Fibroblast of villous mesenchyme (primary cell): ENCODE measurements at regions not wholly inside any gene's neighbourhood (a gene's known extent, or its start where the extent isn't known, plus 50 kb on each side); places are given as distances from the start of the nearest gene placed in this dataset.
"Not testable (repeated sequence)": the region's sequence is repeated elsewhere in the genome, so short reads cannot be mapped to it uniquely, and the experiment has no call there.

Experiments used
- DNase-seq: peaks from one replicate; pipeline ENCODE4 v3.0.0-alpha.2; 2010; ENCODE audit warnings: low read depth
- H3K4me3 ChIP-seq: 2 replicates; pipeline ENCODE4 v1.5.1; 2011; ENCODE audit warnings: low read depth, mild to moderate bottlenecking, low read length
- TF ChIP-seq, protein P1 (sequence below): IDR thresholded peaks from 2 replicates; pipeline ENCODE4 v1.5.1; 2012; ENCODE audit warnings: low read depth, mild to moderate bottlenecking, low read length; ENCODE audit not compliant: insufficient read depth

DNA sequence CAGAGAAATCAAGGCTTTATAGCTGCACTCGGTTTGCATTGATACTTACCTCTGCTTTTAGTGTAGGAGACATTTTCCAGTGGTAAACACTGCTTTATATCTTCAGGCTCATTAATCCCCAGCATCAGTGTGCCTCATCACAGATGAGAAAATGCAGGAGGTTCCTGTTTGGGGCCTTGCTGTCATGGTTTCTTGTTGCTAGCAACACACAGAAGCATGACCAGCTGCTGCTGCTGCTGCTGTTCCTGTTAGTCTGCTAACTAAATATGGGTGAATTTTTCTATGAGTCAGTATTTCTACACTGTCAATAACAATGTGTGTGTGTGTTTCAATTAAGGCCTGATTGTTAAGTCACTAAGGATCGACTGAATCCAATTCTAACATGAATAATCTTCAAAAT is 85.8 kb upstream of the RGS1 start:
- TF ChIP-seq, protein P1, sequence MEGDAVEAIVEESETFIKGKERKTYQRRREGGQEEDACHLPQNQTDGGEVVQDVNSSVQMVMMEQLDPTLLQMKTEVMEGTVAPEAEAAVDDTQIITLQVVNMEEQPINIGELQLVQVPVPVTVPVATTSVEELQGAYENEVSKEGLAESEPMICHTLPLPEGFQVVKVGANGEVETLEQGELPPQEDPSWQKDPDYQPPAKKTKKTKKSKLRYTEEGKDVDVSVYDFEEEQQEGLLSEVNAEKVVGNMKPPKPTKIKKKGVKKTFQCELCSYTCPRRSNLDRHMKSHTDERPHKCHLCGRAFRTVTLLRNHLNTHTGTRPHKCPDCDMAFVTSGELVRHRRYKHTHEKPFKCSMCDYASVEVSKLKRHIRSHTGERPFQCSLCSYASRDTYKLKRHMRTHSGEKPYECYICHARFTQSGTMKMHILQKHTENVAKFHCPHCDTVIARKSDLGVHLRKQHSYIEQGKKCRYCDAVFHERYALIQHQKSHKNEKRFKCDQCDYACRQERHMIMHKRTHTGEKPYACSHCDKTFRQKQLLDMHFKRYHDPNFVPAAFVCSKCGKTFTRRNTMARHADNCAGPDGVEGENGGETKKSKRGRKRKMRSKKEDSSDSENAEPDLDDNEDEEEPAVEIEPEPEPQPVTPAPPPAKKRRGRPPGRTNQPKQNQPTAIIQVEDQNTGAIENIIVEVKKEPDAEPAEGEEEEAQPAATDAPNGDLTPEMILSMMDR, result no peak
- peak; percentile 93 for DNase-seq
- H3K4me3 ChIP-seq, result no peak overlapping the region

- TF ChIP-seq, protein P1, result no peak
- DNase-seq, result no peak
- H3K4me3 ChIP-seq, result no peak overlapping the region
These were observed 83.6 kb upstream of the RGS1 start for GRCh38 chr1:192491804-192492554.

DNA sequence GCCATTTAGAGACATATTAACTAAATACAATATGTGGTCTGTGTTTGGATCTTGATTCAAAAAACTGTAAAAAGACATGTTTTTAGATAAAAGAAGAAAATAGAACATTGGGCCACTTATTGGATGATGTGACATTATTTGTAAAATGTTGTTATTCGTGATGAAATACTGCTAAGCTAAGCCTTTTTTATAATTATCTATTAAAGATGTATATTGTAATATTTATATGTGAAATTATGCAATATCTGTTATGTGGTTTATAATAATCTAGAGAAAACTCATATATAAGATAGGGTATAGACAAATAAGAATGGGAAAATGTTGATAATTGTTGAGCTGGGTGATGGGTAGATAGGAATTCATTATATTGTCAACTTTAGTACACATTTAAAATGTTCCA is 82.0 kb upstream of the RGS1 start:
- TF ChIP-seq, protein P1, result no peak
- no peak for DNase-seq
- no peak overlapping the region for H3K4me3 ChIP-seq

GRCh38 chr1:192496369-192497056 is 79.1 kb upstream of the RGS1 start:
- no peak overlapping the region for H3K4me3 ChIP-seq
- DNase-seq, result no peak
- TF ChIP-seq, protein P1, result no peak

DNA sequence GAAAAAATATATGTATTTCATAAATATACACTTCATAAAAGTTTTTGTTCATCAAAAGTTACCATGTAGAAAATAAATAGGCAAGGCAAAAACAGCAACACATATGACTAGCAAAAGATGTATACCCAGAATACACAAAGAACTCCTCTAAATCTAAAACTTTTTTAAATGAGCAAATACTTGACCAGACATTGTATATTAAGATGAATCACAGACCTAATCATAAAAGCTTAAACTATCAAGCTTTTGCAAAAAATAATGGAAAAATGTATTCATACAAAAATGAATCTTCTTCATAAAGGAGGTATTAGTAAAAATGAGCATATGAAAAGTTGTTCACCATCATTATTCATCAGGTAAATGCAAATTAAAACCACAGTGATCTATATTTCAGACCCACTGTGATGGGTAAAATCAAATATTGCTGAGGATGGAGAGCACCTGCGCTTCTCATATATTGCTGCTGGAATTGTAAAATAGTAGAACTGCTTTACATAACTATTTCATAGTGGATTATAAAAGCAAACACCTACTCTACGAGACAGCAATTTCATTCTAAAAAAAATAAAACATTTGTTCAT is 78.3 kb upstream of the RGS1 start:
- TF ChIP-seq, protein P1, result no peak

DNA sequence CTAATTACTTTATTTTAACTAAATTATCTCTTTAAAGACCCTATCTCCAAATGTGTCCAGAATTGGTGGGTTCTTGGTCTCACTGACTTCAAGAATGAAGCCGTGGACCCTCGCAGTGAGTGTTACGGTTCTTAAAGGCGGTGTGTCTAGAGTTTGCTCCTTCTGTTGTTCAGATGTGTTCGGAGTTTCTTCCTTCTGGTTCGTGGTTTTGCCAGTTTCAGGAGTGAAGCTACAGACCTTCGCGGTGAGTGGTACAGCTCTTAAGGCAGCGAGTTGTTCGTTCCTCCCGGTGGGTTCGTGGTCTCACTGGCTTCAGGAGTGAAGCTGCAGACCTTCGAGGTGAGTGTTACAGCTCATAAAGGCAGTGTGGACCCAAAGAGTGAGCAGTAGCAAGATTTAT is 77.5 kb upstream of the RGS1 start:
- H3K4me3 ChIP-seq, DNase-seq: not testable (repeated sequence)

More for the DNA sequence above, 78.3 kb upstream of the RGS1 start:
- H3K4me3 ChIP-seq, result no peak overlapping the region
- DNase-seq, result no peak

DNA sequence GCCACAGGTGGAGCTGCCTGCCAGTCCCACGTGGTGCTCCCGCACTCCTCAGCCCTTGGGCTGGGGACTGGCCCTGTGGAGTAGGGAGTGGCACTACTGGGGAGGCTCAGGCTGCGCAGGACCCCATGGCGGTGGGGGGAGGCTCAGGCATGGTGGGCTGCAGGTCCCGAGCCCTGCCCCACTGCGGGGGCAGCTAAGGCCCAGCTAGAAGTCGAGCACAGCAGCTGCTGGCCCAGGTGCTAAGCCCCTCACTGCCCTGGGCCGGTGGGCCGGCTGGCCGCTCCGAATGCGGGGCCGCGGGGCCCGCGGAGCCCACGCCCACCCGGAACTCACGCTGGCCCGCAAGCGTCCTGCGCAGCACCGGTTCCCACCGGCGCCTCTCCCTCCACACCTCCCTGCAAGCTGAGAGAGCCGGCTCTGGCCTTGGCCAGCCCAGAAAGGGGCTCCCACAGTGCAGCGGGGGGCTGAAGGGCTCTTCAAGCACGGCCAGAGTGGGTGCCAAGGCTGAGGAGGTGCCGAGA is 76.5 kb upstream of the RGS1 start:
- not testable (repeated sequence) for H3K4me3 ChIP-seq, DNase-seq

DNA sequence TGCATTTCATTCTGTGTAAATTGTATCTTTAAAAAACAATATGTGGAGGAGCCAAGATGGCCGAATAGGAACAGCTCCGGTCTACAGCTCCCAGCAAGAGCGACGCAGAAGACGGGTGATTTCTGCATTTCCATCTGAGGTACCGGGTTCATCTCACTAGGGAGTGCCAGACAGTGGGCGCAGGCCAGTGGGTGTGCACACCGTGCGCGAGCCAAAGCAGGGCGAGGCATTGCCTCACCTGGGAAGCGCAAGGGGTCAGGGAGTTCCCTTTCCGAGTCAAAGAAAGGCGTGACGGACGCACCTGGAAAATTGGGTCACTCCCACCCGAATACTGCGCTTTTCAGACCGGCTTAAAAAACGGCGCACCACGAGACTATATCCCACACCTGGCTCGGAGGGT is 75.0 kb upstream of the RGS1 start:
- DNase-seq, H3K4me3 ChIP-seq: not testable (repeated sequence)
